ENCODE measurements at regions not wholly inside any gene's neighbourhood (a gene's known extent, or its start where the extent isn't known, plus 50 kb on each side); places are given as distances from the start of the nearest gene placed in this dataset.

DNA sequence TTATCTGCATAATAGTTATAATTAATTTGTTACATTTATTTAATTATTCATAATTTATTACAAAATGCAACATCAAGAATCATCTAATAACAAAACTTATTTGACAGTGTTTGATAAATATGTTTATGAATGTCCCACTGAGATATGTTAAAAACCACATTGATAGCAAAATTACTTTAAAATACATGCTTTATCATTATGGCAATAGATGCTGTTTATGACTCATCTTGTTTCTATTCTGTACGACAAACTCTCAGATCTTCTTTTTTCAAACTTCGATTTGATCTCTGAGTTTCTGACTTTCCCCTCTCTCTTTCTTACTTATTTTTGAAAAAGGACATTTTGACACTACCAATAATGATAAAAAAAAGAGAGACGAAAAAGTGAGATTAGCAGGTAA, 56.8 kb upstream of the LRRK2 start:
- H3K27ac ChIP-seq: no peak overlapping the region
- no peak overlapping the region for H3K4me3 ChIP-seq
- WGBS: 85% methylated on average over 3 of the region's 3 CpGs
- no peak for DNase-seq (ENCODE audit: low spot score)
- H3K27me3 ChIP-seq (replicated peaks; ENCODE audit: insufficient read depth): no peaks in the 10 kb centered on the region
- no peaks in the 10 kb centered on the region for H3K36me3 ChIP-seq
- H3K4me1 ChIP-seq (replicated peaks): no peaks in the 10 kb centered on the region
- intact Hi-C loops (cut with DNase I): no loop called here
- no peak for TF ChIP-seq POLR2A (IDR thresholded peaks at IDR 0.05)
- TF ChIP-seq, protein P1, sequence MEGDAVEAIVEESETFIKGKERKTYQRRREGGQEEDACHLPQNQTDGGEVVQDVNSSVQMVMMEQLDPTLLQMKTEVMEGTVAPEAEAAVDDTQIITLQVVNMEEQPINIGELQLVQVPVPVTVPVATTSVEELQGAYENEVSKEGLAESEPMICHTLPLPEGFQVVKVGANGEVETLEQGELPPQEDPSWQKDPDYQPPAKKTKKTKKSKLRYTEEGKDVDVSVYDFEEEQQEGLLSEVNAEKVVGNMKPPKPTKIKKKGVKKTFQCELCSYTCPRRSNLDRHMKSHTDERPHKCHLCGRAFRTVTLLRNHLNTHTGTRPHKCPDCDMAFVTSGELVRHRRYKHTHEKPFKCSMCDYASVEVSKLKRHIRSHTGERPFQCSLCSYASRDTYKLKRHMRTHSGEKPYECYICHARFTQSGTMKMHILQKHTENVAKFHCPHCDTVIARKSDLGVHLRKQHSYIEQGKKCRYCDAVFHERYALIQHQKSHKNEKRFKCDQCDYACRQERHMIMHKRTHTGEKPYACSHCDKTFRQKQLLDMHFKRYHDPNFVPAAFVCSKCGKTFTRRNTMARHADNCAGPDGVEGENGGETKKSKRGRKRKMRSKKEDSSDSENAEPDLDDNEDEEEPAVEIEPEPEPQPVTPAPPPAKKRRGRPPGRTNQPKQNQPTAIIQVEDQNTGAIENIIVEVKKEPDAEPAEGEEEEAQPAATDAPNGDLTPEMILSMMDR (IDR thresholded peaks at IDR 0.05): no peak
- no peak for TF ChIP-seq POLR2AphosphoS5 (IDR thresholded peaks at IDR 0.05)
- H3K9me3 ChIP-seq: no peaks in the 10 kb centered on the region

DNA sequence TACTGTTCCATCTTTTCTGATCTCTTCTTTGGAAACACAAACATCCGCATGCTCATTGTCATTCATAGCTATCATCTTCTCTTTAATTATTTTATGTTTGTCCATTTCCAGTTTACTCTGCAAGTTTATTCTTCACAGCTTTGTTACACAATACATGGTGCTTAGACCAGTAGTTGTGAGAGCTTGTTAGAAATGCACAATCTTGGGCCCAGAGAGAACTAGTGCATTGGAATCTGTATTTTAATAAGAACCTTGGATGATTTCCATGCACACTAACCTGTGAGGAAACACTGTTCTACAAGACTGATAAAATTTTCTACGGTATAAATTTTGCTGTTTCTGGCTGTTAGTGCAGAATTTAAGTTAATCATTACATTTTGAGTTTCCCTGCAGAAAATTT, 59.3 kb upstream of the SLC2A13 start:
- H3K4me1 ChIP-seq (replicated peaks): no peaks in the 10 kb centered on the region
- 89% methylated on average over 2 of the region's 2 CpGs for WGBS
- no peaks in the 10 kb centered on the region for H3K9me3 ChIP-seq
- TF ChIP-seq POLR2AphosphoS5 (IDR thresholded peaks at IDR 0.05) (no peak), POLR2A (IDR thresholded peaks at IDR 0.05) (no peak)
- no peak for DNase-seq (ENCODE audit: low spot score)
- intact Hi-C loops (cut with DNase I): no loop called here
- no peaks in the 10 kb centered on the region for H3K27me3 ChIP-seq (replicated peaks; ENCODE audit: insufficient read depth)
- H3K36me3 ChIP-seq: no peaks in the 10 kb centered on the region
- no peak overlapping the region for H3K27ac ChIP-seq
- H3K4me3 ChIP-seq: no peak overlapping the region

DNA sequence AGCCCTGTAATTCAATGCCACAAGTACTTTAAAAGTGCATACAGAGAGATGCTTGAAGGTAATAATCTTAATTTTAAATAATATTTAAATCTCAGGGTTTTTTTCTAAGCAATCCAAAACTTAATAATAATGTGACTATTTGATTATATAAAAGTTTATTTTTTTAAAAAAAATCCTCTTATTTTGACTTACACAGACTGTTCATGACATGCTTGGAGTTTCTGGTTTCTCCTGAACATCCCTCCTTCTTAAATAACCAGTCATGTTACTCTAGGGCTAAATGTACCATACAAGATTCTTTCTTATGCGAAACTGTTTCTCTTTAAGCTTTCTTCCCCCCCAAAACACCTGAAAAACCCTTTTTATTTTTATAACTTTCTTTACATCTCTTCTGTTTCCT, 58.2 kb upstream of the SLC2A13 start:
- Histone ChIP-seq H3K9me3 (no peaks in the 10 kb centered on the region), H3K27ac (no peak overlapping the region), H3K36me3 (no peaks in the 10 kb centered on the region), H3K4me3 (no peak overlapping the region), H3K27me3 (replicated peaks; ENCODE audit: insufficient read depth) (no peaks in the 10 kb centered on the region), H3K4me1 (replicated peaks) (no peaks in the 10 kb centered on the region)
- no peak for TF ChIP-seq POLR2A (IDR thresholded peaks at IDR 0.05)
- TF ChIP-seq, protein P1 (IDR thresholded peaks at IDR 0.05): no peak
- no peak for TF ChIP-seq POLR2AphosphoS5 (IDR thresholded peaks at IDR 0.05)
- WGBS: 91% methylated on average over 1 of the region's 1 CpG
- intact Hi-C loops (cut with DNase I): no loop called here
- DNase-seq (ENCODE audit: low spot score): no peak

DNA sequence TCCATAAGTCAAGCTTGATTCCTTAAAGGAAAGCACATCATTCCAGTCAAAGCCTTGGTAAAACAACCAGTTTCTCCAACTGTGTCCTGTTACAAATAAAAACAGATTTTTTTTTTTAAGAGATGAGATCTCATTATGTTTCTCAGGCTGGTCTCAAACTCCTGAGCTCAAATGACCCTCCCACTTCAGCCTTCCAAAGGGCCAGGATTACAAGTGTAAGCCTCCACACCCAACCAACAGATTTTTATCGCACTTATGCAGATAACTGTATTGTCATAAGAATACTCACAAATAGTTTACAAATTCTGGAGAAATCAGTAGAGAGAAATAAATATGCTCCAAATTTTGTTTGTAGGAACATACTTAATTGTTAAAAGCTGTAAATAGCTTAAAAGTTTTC, 56.2 kb upstream of the SLC2A13 start:
- H3K4me3 ChIP-seq: no peak overlapping the region
- 89% methylated on average over 1 of the region's 1 CpG for WGBS
- TF ChIP-seq, protein P1 (IDR thresholded peaks at IDR 0.05): no peak
- TF ChIP-seq POLR2AphosphoS5 (IDR thresholded peaks at IDR 0.05) (no peak), POLR2A (IDR thresholded peaks at IDR 0.05) (no peak)
- H3K36me3 ChIP-seq: no peaks in the 10 kb centered on the region
- no peak overlapping the region for H3K27ac ChIP-seq
- no peak for DNase-seq (ENCODE audit: low spot score)
- H3K4me1 ChIP-seq (replicated peaks): no peaks in the 10 kb centered on the region
- intact Hi-C loops (cut with DNase I): no loop called here
- H3K9me3 ChIP-seq: no peaks in the 10 kb centered on the region
- H3K27me3 ChIP-seq (replicated peaks; ENCODE audit: insufficient read depth): no peaks in the 10 kb centered on the region

DNA sequence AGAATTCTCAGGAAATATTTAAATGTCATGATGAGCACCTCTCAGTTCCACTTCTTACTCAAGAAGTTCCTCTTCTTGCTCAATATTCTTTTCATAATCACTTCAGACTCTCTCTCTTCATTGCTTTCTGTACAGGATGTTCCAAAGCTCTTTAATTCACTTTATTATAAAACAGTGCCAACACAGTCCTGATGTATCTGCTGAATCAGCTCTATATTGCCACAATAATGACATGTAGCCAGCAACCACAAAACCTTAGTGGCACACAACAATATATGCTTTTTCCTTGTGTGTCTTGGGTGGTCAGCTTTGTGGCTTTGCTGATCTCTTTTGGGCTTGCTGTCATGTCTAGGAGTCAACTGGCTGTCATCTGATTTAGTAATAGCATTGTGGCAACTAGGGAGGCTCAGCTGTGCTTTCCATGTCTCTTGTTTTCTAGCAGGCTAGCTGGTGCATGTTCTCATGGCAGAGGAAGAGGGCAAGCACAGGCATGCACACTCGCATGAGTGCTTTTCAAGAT, 52.8 kb upstream of the SLC2A13 start:
- Histone ChIP-seq H3K4me3 (no peak overlapping the region), H3K9me3 (no peaks in the 10 kb centered on the region), H3K36me3 (no peaks in the 10 kb centered on the region), H3K4me1 (replicated peaks) (no peaks in the 10 kb centered on the region), H3K27ac (peak overlapping the region in 1 of 2 donors; percentile 9), H3K27me3 (replicated peaks; ENCODE audit: insufficient read depth) (no peaks in the 10 kb centered on the region)
- peak; percentile 80 for DNase-seq (ENCODE audit: low spot score)
- intact Hi-C loops (cut with DNase I): no loop called here
- TF ChIP-seq POLR2AphosphoS5 (IDR thresholded peaks at IDR 0.05): peak; percentile 17
- TF ChIP-seq, protein P1 (IDR thresholded peaks at IDR 0.05): no peak
- 24% methylated on average over 1 of the region's 1 CpG for WGBS

All from prostate gland (tissue), 2 donors.